Stomach (tissue), 4 donors: ENCODE measurements at regions not wholly inside any gene's neighbourhood (a gene's known extent, or its start where the extent isn't known, plus 50 kb on each side); places are given as distances from the start of the nearest gene placed in this dataset.

Experiments
- POLR2A ChIP-seq, 4 donors: fragments of 450-650 bp; IDR thresholded peaks; one replicate each; pipeline ENCODE4 v1.6.1; 2016; ENCODE audit warnings: antibody characterized with exemption in 4 of 4, control low read depth in 2 of 4, mild to moderate bottlenecking in 1 of 4, moderate library complexity in 1 of 4
- TF ChIP-seq, protein P1 (sequence below), 7 experiments: fragments of 450-650 bp in 4 of 7; fragments of 200-600 bp in 3 of 7; sonication (generic) in 3 of 7; IDR thresholded peaks; one replicate each; pipeline ENCODE4 v1.5.1; 2016 to 2019; ENCODE audit warnings: antibody characterized with exemption in 7 of 7, control low read depth in 2 of 7, mild to moderate bottlenecking in 1 of 7

DNA sequence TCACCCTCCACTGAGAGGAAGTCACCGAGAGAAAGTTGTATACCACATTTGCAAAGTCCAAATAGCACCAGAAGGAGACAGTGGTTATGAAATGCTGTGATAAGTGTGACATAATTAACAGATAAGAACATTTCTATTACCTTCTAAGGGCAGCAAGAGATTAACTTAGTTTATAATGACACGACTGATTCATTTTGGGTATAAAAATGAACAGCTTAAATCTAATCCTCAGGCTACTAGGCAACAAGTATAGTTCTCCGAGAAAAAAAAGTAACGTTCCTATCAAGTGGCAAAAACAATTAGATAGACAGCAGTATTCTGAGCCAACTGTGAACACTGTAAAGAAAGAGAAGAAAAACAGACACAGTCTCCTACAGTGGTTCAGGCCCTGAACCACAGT is 431.2 kb upstream of the GRAMD2B start:
- TF ChIP-seq, protein P1, sequence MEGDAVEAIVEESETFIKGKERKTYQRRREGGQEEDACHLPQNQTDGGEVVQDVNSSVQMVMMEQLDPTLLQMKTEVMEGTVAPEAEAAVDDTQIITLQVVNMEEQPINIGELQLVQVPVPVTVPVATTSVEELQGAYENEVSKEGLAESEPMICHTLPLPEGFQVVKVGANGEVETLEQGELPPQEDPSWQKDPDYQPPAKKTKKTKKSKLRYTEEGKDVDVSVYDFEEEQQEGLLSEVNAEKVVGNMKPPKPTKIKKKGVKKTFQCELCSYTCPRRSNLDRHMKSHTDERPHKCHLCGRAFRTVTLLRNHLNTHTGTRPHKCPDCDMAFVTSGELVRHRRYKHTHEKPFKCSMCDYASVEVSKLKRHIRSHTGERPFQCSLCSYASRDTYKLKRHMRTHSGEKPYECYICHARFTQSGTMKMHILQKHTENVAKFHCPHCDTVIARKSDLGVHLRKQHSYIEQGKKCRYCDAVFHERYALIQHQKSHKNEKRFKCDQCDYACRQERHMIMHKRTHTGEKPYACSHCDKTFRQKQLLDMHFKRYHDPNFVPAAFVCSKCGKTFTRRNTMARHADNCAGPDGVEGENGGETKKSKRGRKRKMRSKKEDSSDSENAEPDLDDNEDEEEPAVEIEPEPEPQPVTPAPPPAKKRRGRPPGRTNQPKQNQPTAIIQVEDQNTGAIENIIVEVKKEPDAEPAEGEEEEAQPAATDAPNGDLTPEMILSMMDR (IDR thresholded peaks at IDR 0.05), result no peak
- TF ChIP-seq POLR2A (IDR thresholded peaks at IDR 0.05), result no peak
